ENCODE measurements at regions not wholly inside any gene's neighbourhood (a gene's known extent, or its start where the extent isn't known, plus 50 kb on each side); places are given as distances from the start of the nearest gene placed in this dataset.
"Not testable (repeated sequence)": the region's sequence is repeated elsewhere in the genome, so short reads cannot be mapped to it uniquely, and the experiment has no call there.

DNA sequence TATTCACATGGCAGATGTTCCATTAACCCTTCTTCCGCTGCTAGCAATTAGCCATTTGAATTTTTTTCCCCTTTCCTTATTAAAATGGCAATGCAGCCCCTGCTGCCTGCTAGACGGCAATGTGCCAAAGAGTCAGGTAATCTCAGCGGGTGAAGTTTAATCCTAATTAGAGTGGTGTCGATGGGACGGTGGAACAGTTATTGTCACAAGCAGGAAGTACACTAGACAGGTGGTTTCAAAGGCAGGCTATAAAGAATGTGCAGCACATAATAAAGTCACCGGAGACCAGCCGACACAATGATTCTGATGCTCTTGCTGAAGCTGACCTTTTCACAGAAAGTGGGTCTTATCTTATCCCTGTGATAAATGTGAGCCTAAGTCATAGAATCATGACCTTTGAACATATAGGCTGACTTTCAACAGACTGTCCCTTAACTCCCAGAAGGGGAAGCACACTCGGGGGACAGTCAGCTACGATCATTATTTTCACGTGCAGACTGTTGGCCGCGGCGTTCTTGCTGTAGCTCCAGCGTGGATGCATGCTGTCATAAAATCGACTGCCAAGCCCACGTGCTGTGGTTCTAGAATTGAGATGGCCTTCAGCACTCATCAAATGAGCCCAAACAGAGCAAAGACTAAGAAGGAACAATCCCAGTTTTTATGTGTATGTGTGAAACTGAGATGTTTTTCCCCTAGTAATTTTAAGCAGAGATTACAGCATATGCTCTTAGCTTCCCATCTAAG, 926.2 kb upstream of the SOX11 start:
- ChIA-PET CTCF (no interaction called here), POLR2A (no interaction called here)
- Mint-ChIP-seq H3K9me3 (ENCODE audit: insufficient read depth) (peaks cover 7% of the 10 kb centered on the region), H3K4me3 (no peak overlapping the region), H3K27ac (no peak overlapping the region), H3K4me1 (ENCODE audit: low read depth) (no peaks in the 10 kb centered on the region), H3K36me3 (ENCODE audit: low read depth) (no peaks in the 10 kb centered on the region), H3K27me3 (ENCODE audit: low read depth) (no peaks in the 10 kb centered on the region)
- ATAC-seq (no peak), DNase-seq (no peak)

DNA sequence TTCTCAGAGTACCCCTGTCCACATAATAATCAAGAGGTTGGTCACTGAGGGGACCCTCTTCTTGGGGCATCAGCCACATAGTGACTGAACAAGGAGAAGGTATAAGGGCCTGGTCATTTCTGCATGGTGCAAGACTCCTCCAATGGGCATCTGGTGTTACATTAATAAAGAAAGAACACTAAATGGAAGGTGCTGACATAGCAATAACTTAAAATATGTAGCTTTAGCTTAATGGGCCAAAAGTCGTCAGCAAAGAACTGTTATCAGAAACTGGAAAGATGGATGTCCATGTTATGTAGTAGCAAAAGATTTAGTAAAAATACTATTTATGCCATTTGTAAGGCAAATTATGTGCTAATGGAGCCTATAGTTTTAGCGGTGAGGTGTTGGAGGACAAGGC, 916.5 kb upstream of the SOX11 start:
- Mint-ChIP-seq H3K27ac (no peak overlapping the region), H3K27me3 (ENCODE audit: low read depth) (no peaks in the 10 kb centered on the region), H3K9me3 (ENCODE audit: insufficient read depth) (peaks cover 20% of the 10 kb centered on the region), H3K4me3 (no peak overlapping the region), H3K4me1 (ENCODE audit: low read depth) (no peaks in the 10 kb centered on the region), H3K36me3 (ENCODE audit: low read depth) (no peaks in the 10 kb centered on the region)
- ChIA-PET CTCF (no interaction called here), POLR2A (no interaction called here)
- no peak for DNase-seq
- ATAC-seq: no peak

DNA sequence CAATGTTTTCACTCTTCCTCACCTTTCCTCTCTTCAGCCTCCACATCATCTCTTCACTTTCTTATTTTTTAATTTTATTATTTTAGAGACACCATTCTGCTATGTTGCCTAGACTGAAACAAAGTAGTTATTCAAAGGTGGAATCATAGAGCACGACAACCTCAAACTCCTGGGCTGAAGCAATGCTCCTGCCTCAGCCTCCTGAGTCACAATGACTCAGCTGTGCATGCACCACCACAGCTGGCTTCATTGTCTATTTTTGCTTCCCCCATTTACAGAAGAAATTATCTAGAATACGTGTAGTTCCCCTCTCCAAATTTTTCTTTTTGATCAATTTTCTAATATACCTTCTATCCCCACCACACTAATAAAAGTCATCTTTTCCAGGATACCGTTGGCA, 911.5 kb upstream of the SOX11 start:
- CTCF ChIA-PET: no interaction called here
- ATAC-seq (no peak), DNase-seq (no peak)
- H3K36me3 Mint-ChIP-seq (ENCODE audit: low read depth): no peaks in the 10 kb centered on the region
- POLR2A ChIA-PET: no interaction called here
- no peak overlapping the region for H3K4me3 Mint-ChIP-seq
- peaks cover 27% of the 10 kb centered on the region for H3K9me3 Mint-ChIP-seq (ENCODE audit: insufficient read depth)
- H3K27me3 Mint-ChIP-seq (ENCODE audit: low read depth): no peaks in the 10 kb centered on the region
- no peak overlapping the region for H3K27ac Mint-ChIP-seq
- no peaks in the 10 kb centered on the region for H3K4me1 Mint-ChIP-seq (ENCODE audit: low read depth)

DNA sequence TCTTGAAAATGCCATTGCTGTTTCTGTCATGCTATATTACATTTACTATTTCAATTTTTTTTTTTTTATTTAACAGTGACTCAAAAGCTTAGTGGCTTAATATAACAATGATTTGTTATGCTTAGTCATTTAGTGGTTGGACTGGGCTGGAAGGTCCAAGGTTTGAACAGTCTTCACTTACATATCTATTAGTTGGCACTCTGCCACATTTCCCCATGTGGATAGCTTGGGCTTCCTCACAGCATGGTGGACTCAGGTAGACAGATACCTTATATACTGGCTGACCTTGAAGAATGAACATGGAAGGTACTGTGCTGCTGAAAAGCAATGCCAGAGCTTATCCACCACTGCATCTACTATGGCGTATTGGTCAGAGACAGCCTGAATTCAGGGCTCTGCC, 909.5 kb upstream of the SOX11 start:
- ChIA-PET CTCF (no interaction called here), POLR2A (no interaction called here)
- DNase-seq (no peak), ATAC-seq (no peak)
- no peak overlapping the region for H3K4me3 Mint-ChIP-seq
- no peaks in the 10 kb centered on the region for H3K27me3 Mint-ChIP-seq (ENCODE audit: low read depth)
- no peaks in the 10 kb centered on the region for H3K36me3 Mint-ChIP-seq (ENCODE audit: low read depth)
- H3K4me1 Mint-ChIP-seq (ENCODE audit: low read depth): no peaks in the 10 kb centered on the region
- H3K9me3 Mint-ChIP-seq (ENCODE audit: insufficient read depth): peaks cover 32% of the 10 kb centered on the region
- H3K27ac Mint-ChIP-seq: no peak overlapping the region

DNA sequence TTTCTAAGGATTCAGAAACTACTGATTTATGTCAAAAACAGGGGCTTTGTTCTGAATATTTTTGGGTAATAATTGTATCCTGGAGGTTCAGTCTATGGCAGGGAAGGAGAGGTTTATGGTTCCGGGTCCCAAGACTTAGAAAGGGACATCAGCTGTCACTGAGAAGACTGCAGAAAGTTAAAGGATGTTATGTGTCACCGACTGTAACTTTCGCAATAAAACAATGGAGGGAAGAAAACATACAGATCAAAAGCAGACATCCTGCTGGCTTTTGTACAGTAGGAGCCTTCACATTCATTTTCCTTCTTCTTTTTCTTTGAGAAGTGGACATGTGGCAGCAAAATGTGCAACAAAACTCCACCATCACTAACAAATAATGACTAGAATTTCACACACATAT, 900.7 kb upstream of the SOX11 start:
- ChIA-PET CTCF (no interaction called here), POLR2A (no interaction called here)
- H3K36me3 Mint-ChIP-seq (ENCODE audit: low read depth): no peaks in the 10 kb centered on the region
- DNase-seq (no peak), ATAC-seq (no peak)
- no peak overlapping the region for H3K4me3 Mint-ChIP-seq
- H3K27ac Mint-ChIP-seq: no peak overlapping the region
- H3K27me3 Mint-ChIP-seq (ENCODE audit: low read depth): no peaks in the 10 kb centered on the region
- H3K4me1 Mint-ChIP-seq (ENCODE audit: low read depth): no peaks in the 10 kb centered on the region
- H3K9me3 Mint-ChIP-seq (ENCODE audit: insufficient read depth): peaks cover 8% of the 10 kb centered on the region

DNA sequence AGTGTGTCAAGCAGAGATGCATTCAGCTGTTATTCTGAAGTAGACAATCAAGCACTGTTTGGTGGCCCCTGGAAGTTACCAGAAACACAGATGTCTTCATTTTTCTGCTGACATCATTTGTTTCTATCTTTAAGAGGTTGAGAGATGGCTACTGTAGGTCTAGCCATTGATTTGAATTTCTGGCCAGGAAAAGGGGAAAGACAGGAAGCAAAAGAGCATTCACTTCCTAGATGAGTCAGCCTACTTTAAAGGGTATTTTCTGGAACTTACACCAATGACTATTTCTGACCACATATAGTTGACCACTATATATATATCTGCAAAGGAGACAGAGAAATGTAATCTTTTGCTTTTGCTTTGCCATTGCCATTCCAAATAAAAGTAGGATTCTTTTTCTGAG, 900.1 kb upstream of the SOX11 start:
- no peak overlapping the region for H3K4me3 Mint-ChIP-seq
- no peak overlapping the region for H3K27ac Mint-ChIP-seq
- no peak for DNase-seq
- CTCF ChIA-PET: no interaction called here
- no peaks in the 10 kb centered on the region for H3K36me3 Mint-ChIP-seq (ENCODE audit: low read depth)
- no peaks in the 10 kb centered on the region for H3K27me3 Mint-ChIP-seq (ENCODE audit: low read depth)
- H3K9me3 Mint-ChIP-seq (ENCODE audit: insufficient read depth): peaks cover 7% of the 10 kb centered on the region
- POLR2A ChIA-PET: no interaction called here
- no peak for ATAC-seq
- H3K4me1 Mint-ChIP-seq (ENCODE audit: low read depth): no peaks in the 10 kb centered on the region

DNA sequence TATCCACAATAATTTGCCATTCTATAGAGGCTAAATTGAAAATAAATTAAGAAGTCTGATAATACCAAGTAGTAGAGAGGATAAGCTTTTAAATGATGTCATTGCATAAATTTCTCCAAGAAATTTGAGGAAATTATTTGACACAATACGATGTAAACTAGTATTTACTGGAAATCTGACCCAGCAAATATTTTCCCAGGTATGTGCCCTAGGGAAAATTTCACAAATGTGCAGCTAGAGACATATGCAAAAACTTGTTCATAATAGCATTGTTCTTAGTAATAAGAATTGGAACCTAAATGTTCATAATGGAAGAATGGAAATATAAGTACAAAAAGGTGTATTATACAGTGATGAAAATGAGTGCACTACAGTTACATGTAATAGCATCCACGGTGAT, 888.8 kb upstream of the SOX11 start:
- peaks cover 10% of the 10 kb centered on the region for H3K9me3 Mint-ChIP-seq (ENCODE audit: insufficient read depth)
- H3K4me3 Mint-ChIP-seq: no peak overlapping the region
- no peaks in the 10 kb centered on the region for H3K36me3 Mint-ChIP-seq (ENCODE audit: low read depth)
- ChIA-PET CTCF (no interaction called here), POLR2A (no interaction called here)
- DNase-seq: no peak
- ATAC-seq: no peak
- no peaks in the 10 kb centered on the region for H3K4me1 Mint-ChIP-seq (ENCODE audit: low read depth)
- no peak overlapping the region for H3K27ac Mint-ChIP-seq
- no peaks in the 10 kb centered on the region for H3K27me3 Mint-ChIP-seq (ENCODE audit: low read depth)

DNA sequence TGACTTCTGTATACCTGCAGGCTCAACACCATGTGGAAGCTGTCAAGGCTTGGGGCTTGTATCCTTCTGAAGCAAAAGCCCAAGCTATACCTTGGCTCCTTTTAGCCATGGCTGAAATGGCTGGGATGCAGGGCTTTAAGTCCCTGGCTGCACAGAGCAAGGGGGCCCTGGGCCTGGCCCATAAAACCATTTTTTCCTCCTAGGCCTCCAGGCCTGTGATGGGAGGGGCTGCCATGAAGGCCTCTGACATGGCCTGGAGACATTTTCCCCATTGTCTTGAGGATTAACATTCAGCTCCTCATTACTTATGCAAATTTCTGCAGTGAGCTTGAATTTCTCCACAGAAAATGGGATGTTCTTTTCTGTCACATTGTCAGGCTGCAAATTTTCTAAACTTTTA, 878.0 kb upstream of the SOX11 start:
- H3K9me3 Mint-ChIP-seq (ENCODE audit: insufficient read depth): peaks cover 29% of the 10 kb centered on the region
- DNase-seq; ATAC-seq; CTCF ChIA-PET; H3K4me3 Mint-ChIP-seq; H3K36me3 Mint-ChIP-seq (ENCODE audit: low read depth); H3K4me1 Mint-ChIP-seq (ENCODE audit: low read depth); H3K27ac Mint-ChIP-seq; H3K27me3 Mint-ChIP-seq (ENCODE audit: low read depth); POLR2A ChIA-PET: not testable (repeated sequence)

DNA sequence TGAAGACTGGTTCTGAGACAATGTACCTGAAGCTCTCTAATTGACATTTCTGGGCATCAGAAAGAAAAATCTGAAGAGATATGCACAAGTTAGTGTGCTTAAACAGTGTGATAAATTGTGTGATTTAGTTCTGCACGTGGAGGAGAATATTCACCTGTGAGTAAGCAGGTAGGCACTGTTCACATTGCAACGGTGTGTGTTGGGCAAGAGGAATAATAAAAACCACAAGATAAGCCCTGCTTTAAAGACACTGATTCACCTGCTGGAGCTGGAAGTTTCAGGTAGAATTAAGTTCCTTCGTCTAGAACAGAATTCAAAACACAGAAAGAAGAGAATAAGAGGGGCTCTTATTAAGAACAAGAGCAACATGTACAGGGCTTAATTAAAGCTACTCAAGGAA, 864.3 kb upstream of the SOX11 start:
- H3K4me3 Mint-ChIP-seq: no peak overlapping the region
- ATAC-seq (no peak), DNase-seq (no peak)
- POLR2A ChIA-PET: no interaction called here
- no peaks in the 10 kb centered on the region for H3K36me3 Mint-ChIP-seq (ENCODE audit: low read depth)
- peaks cover 8% of the 10 kb centered on the region for H3K9me3 Mint-ChIP-seq (ENCODE audit: insufficient read depth)
- H3K27ac Mint-ChIP-seq: no peak overlapping the region
- no peaks in the 10 kb centered on the region for H3K27me3 Mint-ChIP-seq (ENCODE audit: low read depth)
- CTCF ChIA-PET: no interaction called here
- no peaks in the 10 kb centered on the region for H3K4me1 Mint-ChIP-seq (ENCODE audit: low read depth)

DNA sequence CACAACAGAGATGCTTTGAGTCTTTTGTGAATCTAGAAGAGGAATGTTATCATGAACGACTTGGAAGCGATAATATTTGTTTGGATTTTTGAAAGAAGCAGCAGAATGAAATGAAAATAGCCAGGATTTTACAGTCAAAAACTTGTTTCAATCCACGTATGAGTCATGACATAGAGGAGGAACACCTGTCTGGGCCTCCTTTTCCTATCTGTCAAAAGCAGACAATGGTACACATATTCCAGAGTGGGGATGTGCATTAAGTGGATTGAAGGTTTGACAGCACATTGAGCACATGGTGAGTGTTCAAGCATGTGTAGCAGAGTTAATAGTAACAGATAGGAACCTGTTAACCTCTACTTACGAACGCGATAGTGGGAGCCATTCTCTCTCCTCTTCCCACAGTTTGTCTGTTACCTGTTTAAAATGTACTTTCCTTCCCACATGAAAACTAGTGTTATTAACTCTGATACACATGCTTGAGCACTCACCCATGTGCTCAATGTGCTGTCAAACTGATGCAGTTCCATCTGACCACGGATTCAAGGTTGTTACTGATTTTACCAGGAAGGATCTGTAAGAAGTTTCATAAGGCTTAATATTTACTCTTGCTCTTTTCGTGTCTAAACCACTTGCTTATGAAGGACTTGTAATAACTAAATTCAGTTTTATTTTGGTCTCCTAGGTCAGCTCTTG, 863.4 kb upstream of the SOX11 start:
- DNase-seq (no peak), ATAC-seq (no peak)
- Mint-ChIP-seq H3K9me3 (ENCODE audit: insufficient read depth) (peaks cover 10% of the 10 kb centered on the region), H3K27ac (no peak overlapping the region), H3K4me3 (no peak overlapping the region), H3K27me3 (ENCODE audit: low read depth) (no peaks in the 10 kb centered on the region), H3K36me3 (ENCODE audit: low read depth) (no peaks in the 10 kb centered on the region), H3K4me1 (ENCODE audit: low read depth) (no peaks in the 10 kb centered on the region)
- CTCF ChIA-PET: no interaction called here
- POLR2A ChIA-PET: no interaction called here

DNA sequence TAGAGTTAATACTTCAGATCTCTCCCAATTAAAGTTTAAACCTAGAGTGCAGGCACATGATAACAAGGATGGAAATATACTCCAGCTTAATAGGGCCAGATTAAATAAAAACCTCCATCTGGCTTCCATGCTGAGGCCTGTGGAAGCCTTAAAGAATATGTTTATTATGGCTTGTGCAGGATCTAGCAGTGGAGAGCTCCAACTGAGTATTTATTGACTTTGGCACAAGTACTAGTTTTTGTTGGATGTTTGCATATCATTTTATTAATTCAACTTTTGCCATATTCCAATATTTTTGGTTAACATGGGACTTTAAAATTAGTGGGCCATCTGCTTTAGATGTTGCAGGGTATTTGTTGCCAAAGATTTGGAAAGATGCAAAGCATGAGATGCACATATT, 860.4 kb upstream of the SOX11 start:
- DNase-seq: no peak
- POLR2A ChIA-PET: no interaction called here
- ATAC-seq: no peak
- H3K4me3 Mint-ChIP-seq: no peak overlapping the region
- H3K4me1 Mint-ChIP-seq (ENCODE audit: low read depth): no peaks in the 10 kb centered on the region
- H3K27me3 Mint-ChIP-seq (ENCODE audit: low read depth): no peaks in the 10 kb centered on the region
- peaks cover 10% of the 10 kb centered on the region for H3K9me3 Mint-ChIP-seq (ENCODE audit: insufficient read depth)
- H3K36me3 Mint-ChIP-seq (ENCODE audit: low read depth): no peaks in the 10 kb centered on the region
- H3K27ac Mint-ChIP-seq: no peak overlapping the region
- CTCF ChIA-PET: no interaction called here

DNA sequence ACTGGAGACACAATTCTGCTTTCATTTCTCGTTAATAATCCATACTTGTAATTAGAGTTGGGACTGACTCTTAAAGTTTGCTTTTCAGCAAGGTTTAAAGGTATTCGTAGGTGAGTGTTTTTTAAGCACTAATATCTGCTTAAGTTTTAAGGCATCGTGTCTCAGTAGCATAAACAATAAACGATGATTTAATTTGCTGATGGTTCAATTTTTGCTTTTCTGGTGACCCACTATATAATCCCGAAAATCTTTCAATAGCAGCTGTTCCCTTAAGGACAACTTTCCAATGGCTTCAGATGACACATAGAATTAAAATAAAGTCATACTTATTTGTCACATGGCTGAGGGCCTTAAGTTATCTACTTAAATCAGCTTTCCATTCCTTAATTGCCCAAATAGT, 859.5 kb upstream of the SOX11 start:
- Mint-ChIP-seq H3K9me3 (ENCODE audit: insufficient read depth) (peaks cover 10% of the 10 kb centered on the region), H3K4me1 (ENCODE audit: low read depth) (no peaks in the 10 kb centered on the region), H3K27ac (no peak overlapping the region), H3K36me3 (ENCODE audit: low read depth) (no peaks in the 10 kb centered on the region), H3K27me3 (ENCODE audit: low read depth) (no peaks in the 10 kb centered on the region), H3K4me3 (no peak overlapping the region)
- DNase-seq (no peak), ATAC-seq (no peak)
- POLR2A ChIA-PET: no interaction called here
- CTCF ChIA-PET: no interaction called here

DNA sequence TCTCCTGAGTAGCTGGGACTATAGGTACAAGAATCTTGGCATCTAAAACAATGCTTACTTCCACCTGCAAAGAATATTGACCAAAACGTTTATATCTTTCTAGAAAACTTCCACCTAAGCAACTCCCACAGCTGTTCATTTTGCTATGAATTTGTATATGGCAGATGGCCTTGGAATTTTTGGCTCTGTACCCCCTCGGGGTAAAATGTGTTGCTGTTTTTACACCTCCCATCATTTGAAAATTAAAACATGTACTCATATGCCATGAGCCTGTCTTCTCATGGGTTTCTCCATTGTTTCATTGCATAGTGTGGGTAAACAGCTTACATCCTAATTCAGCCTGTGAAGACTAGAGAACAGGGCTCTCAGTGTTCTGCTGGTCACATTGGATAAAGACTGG, 853.6 kb upstream of the SOX11 start:
- no peak overlapping the region for H3K4me3 Mint-ChIP-seq
- ChIA-PET CTCF (no interaction called here), POLR2A (no interaction called here)
- no peak overlapping the region for H3K27ac Mint-ChIP-seq
- no peaks in the 10 kb centered on the region for H3K36me3 Mint-ChIP-seq (ENCODE audit: low read depth)
- no peaks in the 10 kb centered on the region for H3K4me1 Mint-ChIP-seq (ENCODE audit: low read depth)
- ATAC-seq (no peak), DNase-seq (no peak)
- peaks cover 6% of the 10 kb centered on the region for H3K9me3 Mint-ChIP-seq (ENCODE audit: insufficient read depth)
- no peaks in the 10 kb centered on the region for H3K27me3 Mint-ChIP-seq (ENCODE audit: low read depth)
